ENCODE measurements at regions not wholly inside any gene's neighbourhood (a gene's known extent, or its start where the extent isn't known, plus 50 kb on each side); places are given as distances from the start of the nearest gene placed in this dataset.
"Not testable (repeated sequence)": the region's sequence is repeated elsewhere in the genome, so short reads cannot be mapped to it uniquely, and the experiment has no call there.

GRCh38 chr13:108102771-108103170 is 112.6 kb downstream of the LIG4 start:
- Mint-ChIP-seq H3K27me3 (no peaks in the 10 kb centered on the region), H3K27ac (no peak overlapping the region), H3K36me3 (ENCODE audit: insufficient read depth) (no peaks in the 10 kb centered on the region), H3K4me3 (no peak overlapping the region), H3K4me1 (ENCODE audit: low read depth in 2 of 2) (no peaks in the 10 kb centered on the region), H3K9me3 (peaks cover 0 to 4% of the 10 kb centered on the region in 2 donors)
- ATAC-seq (replicated peaks) (no peak), DNase-seq (no peak)

- Mint-ChIP-seq H3K27ac (no peak overlapping the region), H3K27me3 (no peaks in the 10 kb centered on the region), H3K9me3 (peaks cover 0 to 2% of the 10 kb centered on the region in 2 donors), H3K36me3 (ENCODE audit: insufficient read depth) (no peaks in the 10 kb centered on the region), H3K4me1 (ENCODE audit: low read depth in 2 of 2) (no peaks in the 10 kb centered on the region), H3K4me3 (no peak overlapping the region)
- ATAC-seq (replicated peaks) (no peak), DNase-seq (no peak)
Observed at GRCh38 chr13:108096301-108096915, 118.9 kb downstream of the LIG4 start.

DNA sequence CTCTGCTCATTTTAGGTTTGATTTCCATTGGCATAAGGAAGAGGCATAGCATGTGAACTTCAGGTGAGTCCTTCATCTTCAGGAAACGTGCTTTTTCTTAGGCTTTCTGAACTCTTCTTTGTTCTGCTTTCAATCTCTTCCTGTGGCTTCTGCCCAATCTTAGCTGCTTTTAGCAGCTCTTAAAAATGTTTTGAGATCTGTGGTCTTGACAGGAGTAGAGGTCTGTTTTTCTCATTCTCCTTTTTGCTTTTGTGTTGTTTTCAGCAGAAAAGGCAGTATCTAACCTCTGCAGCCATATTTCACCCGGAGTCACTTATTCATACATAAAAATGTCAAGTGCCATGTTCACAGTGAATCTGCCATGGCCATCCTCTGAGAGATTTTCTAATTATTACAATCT is 120.3 kb downstream of the LIG4 start:
- H3K27ac Mint-ChIP-seq = no peak overlapping the region
- ATAC-seq (replicated peaks) = no peak
- no peak for DNase-seq
- H3K36me3 Mint-ChIP-seq (ENCODE audit: insufficient read depth) = no peaks in the 10 kb centered on the region
- H3K4me1 Mint-ChIP-seq (ENCODE audit: low read depth in 2 of 2) = no peaks in the 10 kb centered on the region
- H3K4me3 Mint-ChIP-seq = no peak overlapping the region
- peaks cover 0 to 2% of the 10 kb centered on the region in 2 donors for H3K9me3 Mint-ChIP-seq
- H3K27me3 Mint-ChIP-seq = no peaks in the 10 kb centered on the region

GRCh38 chr13:108093616-108094015 is 121.7 kb downstream of the LIG4 start:
- DNase-seq = no peak
- Mint-ChIP-seq H3K36me3 (ENCODE audit: insufficient read depth) (no peaks in the 10 kb centered on the region), H3K4me1 (ENCODE audit: low read depth in 2 of 2) (no peaks in the 10 kb centered on the region), H3K27me3 (no peaks in the 10 kb centered on the region), H3K4me3 (no peak overlapping the region), H3K27ac (no peak overlapping the region), H3K9me3 (peaks cover 0 to 2% of the 10 kb centered on the region in 2 donors)
- ATAC-seq (replicated peaks) = no peak

- H3K27ac Mint-ChIP-seq = no peak overlapping the region
- ATAC-seq (replicated peaks) (no peak), DNase-seq (no peak)
- H3K4me3 Mint-ChIP-seq = no peak overlapping the region
- peaks cover 0 to 3% of the 10 kb centered on the region in 2 donors for H3K9me3 Mint-ChIP-seq
- H3K4me1 Mint-ChIP-seq (ENCODE audit: low read depth in 2 of 2) = no peaks in the 10 kb centered on the region
- H3K36me3 Mint-ChIP-seq (ENCODE audit: insufficient read depth) = no peaks in the 10 kb centered on the region
- no peaks in the 10 kb centered on the region for H3K27me3 Mint-ChIP-seq
Observed at GRCh38 chr13:108087810-108088209, 127.5 kb downstream of the LIG4 start.

GRCh38 chr13:108086678-108087077 is 128.7 kb downstream of the LIG4 start:
- H3K4me1 Mint-ChIP-seq (ENCODE audit: low read depth in 2 of 2) = no peaks in the 10 kb centered on the region
- peaks cover 0 to 3% of the 10 kb centered on the region in 2 donors for H3K9me3 Mint-ChIP-seq
- no peaks in the 10 kb centered on the region for H3K36me3 Mint-ChIP-seq (ENCODE audit: insufficient read depth)
- H3K27me3 Mint-ChIP-seq = no peaks in the 10 kb centered on the region
- no peak overlapping the region for H3K4me3 Mint-ChIP-seq
- no peak overlapping the region for H3K27ac Mint-ChIP-seq
- no peak for DNase-seq
- no peak for ATAC-seq (replicated peaks)

DNA sequence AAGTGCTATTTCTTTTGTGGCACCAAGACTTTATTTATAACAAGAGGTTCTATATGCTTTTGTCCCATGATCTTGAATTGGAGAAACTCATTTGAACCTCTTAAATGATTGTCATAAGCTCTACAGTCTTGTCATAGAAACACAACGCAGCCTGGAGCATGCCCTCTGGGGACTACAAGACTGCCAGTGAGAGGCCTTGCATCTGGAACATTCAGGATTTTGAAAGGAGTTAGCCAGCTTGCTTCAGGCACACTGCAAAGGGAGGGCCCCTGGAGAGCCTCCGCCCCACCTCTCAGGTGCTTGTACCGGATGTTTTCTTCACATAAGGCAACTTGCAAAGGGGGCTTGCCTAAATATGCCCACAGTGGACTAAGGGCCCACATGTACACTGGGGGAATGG is 130.5 kb downstream of the LIG4 start:
- Mint-ChIP-seq H3K4me3 (no peak overlapping the region), H3K27ac (no peak overlapping the region), H3K36me3 (ENCODE audit: insufficient read depth) (no peaks in the 10 kb centered on the region), H3K4me1 (ENCODE audit: low read depth in 2 of 2) (no peaks in the 10 kb centered on the region), H3K9me3 (peaks cover 0 to 3% of the 10 kb centered on the region in 2 donors), H3K27me3 (no peaks in the 10 kb centered on the region)
- ATAC-seq (replicated peaks) (no peak), DNase-seq (no peak)

GRCh38 chr13:108083056-108083455 is 132.3 kb downstream of the LIG4 start:
- Mint-ChIP-seq H3K36me3 (ENCODE audit: insufficient read depth) (no peaks in the 10 kb centered on the region), H3K27me3 (no peaks in the 10 kb centered on the region), H3K4me1 (ENCODE audit: low read depth in 2 of 2) (no peaks in the 10 kb centered on the region), H3K9me3 (peaks cover 7 to 8% of the 10 kb centered on the region in 2 donors), H3K4me3 (no peak overlapping the region), H3K27ac (no peak overlapping the region)
- ATAC-seq (replicated peaks) (no peak), DNase-seq (no peak)

DNA sequence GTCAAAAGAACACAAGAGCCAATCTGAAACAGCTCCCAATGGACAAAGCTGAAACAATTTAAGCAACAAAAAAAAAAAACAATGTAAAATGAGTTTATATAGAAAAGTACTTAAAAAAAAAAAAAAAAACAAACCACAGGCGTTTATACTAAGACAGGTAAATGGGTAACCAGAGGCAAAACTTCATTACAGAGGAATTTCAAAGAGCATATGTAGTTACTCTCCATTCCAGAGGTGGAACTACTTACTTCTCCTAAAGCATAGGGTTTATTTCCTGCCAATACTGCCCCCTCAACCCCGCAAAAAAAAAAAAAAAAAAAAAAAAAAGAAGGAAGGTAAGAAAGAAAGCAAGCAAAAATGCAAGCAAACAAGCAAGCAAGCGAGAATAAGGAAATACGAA is 132.9 kb downstream of the LIG4 start:
- H3K4me3 Mint-ChIP-seq = no peak overlapping the region
- H3K9me3 Mint-ChIP-seq = peaks cover 7 to 8% of the 10 kb centered on the region in 2 donors
- H3K36me3 Mint-ChIP-seq (ENCODE audit: insufficient read depth) = no peaks in the 10 kb centered on the region
- H3K27me3 Mint-ChIP-seq = no peaks in the 10 kb centered on the region
- H3K27ac Mint-ChIP-seq = no peak overlapping the region
- DNase-seq (no peak), ATAC-seq (replicated peaks) (no peak)
- no peaks in the 10 kb centered on the region for H3K4me1 Mint-ChIP-seq (ENCODE audit: low read depth in 2 of 2)

GRCh38 chr13:108077284-108077683 is 138.1 kb downstream of the LIG4 start:
- DNase-seq (no peak), ATAC-seq (replicated peaks) (no peak)
- H3K27ac Mint-ChIP-seq = no peak overlapping the region
- H3K4me1 Mint-ChIP-seq (ENCODE audit: low read depth in 2 of 2) = no peaks in the 10 kb centered on the region
- peaks cover 12 to 30% of the 10 kb centered on the region in 2 donors for H3K9me3 Mint-ChIP-seq
- no peaks in the 10 kb centered on the region for H3K36me3 Mint-ChIP-seq (ENCODE audit: insufficient read depth)
- H3K4me3 Mint-ChIP-seq = no peak overlapping the region
- H3K27me3 Mint-ChIP-seq = no peaks in the 10 kb centered on the region

DNA sequence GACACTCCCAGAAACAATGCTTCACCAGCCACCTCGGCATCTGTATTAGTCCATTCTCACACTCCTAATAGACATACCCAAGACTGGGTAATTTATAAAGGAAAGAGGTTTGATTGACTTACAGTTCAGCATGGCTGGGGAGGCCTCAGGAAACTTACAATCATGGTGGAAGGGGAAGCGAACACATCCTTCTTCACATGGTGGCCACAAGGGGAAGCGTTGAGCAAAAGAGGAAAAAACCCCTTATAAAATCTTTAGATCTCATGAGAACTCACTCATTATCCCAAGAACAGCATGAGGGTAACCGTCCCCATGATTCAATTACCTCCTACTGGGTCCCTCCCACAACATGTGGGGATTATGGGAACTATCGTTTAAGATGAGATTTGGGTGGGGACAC is 140.9 kb downstream of the LIG4 start:
- peaks cover 19 to 30% of the 10 kb centered on the region in 2 donors for H3K9me3 Mint-ChIP-seq
- H3K36me3 Mint-ChIP-seq (ENCODE audit: insufficient read depth); H3K27ac Mint-ChIP-seq; H3K4me1 Mint-ChIP-seq (ENCODE audit: low read depth in 2 of 2); H3K27me3 Mint-ChIP-seq; DNase-seq; ATAC-seq (replicated peaks); H3K4me3 Mint-ChIP-seq: not testable (repeated sequence)

DNA sequence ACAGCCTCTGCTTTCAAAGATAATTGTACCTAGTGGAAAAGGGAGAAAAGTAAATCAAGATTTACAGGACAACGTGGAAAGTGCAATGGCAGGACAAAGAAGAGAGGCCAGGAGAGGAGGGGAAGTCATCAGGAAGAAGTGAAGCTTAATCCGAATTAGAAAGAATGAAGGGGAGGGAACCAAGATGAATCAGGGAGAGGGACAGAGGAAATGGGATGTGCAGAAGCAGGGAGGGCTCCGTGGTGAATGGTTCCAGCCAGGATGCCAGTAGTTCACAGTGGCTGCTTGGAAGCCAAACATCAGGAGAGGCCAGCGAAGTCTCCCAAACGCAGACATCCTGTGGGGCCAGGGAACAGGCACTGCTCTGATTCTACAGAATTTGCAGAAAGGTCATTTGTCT is 144.4 kb downstream of the LIG4 start:
- no peak overlapping the region for H3K4me3 Mint-ChIP-seq

GRCh38 chr13:108070491-108070890 is 144.8 kb downstream of the LIG4 start:
- ATAC-seq (replicated peaks) (no peak), DNase-seq (no peak)
- H3K4me1 Mint-ChIP-seq (ENCODE audit: low read depth in 2 of 2) = no peaks in the 10 kb centered on the region
- no peaks in the 10 kb centered on the region for H3K36me3 Mint-ChIP-seq (ENCODE audit: insufficient read depth)
- no peaks in the 10 kb centered on the region for H3K27me3 Mint-ChIP-seq
- H3K9me3 Mint-ChIP-seq = peaks cover 12 to 13% of the 10 kb centered on the region in 2 donors
- H3K4me3 Mint-ChIP-seq = no peak overlapping the region
- no peak overlapping the region for H3K27ac Mint-ChIP-seq

More for the DNA sequence above, 144.4 kb downstream of the LIG4 start:
- ATAC-seq (replicated peaks) (no peak), DNase-seq (no peak)
- H3K27me3 Mint-ChIP-seq = no peaks in the 10 kb centered on the region
- no peaks in the 10 kb centered on the region for H3K4me1 Mint-ChIP-seq (ENCODE audit: low read depth in 2 of 2)
- no peaks in the 10 kb centered on the region for H3K36me3 Mint-ChIP-seq (ENCODE audit: insufficient read depth)
- no peak overlapping the region for H3K27ac Mint-ChIP-seq
- peaks cover 12 to 13% of the 10 kb centered on the region in 2 donors for H3K9me3 Mint-ChIP-seq

DNA sequence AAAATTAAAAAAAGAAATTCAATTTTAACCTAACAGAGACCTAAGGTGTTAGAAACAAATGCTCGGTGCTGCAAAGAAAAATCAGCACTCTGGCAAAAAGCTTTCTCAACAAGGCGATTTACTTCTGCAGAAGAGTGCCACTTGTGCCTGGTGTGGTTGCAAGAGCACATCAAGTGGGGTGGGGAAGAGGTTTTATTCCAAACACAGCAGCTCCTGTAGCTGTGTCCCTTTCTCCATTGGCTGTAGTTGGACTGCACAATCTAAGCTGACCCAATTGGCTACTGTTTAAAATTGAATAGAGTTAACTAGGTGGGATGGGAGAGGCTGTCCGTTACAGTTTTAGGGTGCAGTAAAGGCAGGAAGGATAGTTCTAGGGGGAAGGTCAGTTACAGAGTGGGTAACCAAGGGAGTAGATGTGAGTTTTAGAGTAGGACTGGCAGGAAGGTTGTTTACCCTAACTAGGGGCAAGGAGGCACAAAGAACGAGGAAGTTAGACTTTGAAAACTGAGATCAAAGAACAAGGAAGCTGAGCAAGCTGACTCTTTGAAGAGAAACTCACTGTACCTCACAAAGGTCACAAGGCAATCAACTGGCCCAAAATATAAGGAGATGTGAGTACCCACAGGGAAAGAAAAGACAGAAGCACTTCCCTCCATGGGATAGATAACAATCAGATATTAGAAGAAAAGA is 145.7 kb downstream of the LIG4 start:
- no peaks in the 10 kb centered on the region for H3K4me1 Mint-ChIP-seq (ENCODE audit: low read depth in 2 of 2)
- peaks cover 12 to 15% of the 10 kb centered on the region in 2 donors for H3K9me3 Mint-ChIP-seq
- H3K4me3 Mint-ChIP-seq = no peak overlapping the region

More for the DNA sequence above, 145.7 kb downstream of the LIG4 start:
- Mint-ChIP-seq H3K27me3 (no peaks in the 10 kb centered on the region), H3K36me3 (ENCODE audit: insufficient read depth) (no peaks in the 10 kb centered on the region), H3K27ac (no peak overlapping the region)
- ATAC-seq (replicated peaks) = no peak
- no peak for DNase-seq

Measured in effector memory CD8-positive, alpha-beta T cell (primary cell).